Muscle layer of duodenum (tissue), 2 donors: ENCODE measurements at regions not wholly inside any gene's neighbourhood (a gene's known extent, or its start where the extent isn't known, plus 50 kb on each side); places are given as distances from the start of the nearest gene placed in this dataset.

ENCODE experiments used
- H3K27ac ChIP-seq: one replicate; pipeline ENCODE4 v1.7.0; 2013; ENCODE audit warnings: mild to moderate bottlenecking, low read length
- H3K27me3 ChIP-seq: one replicate; pipeline ENCODE4 v1.7.0; 2013; ENCODE audit warnings: low read depth, mild to moderate bottlenecking, control low read depth, low read length
- H3K36me3 ChIP-seq, 2 donors: one replicate each; pipeline ENCODE4 v1.7.0; 2013; ENCODE audit warnings: low read length in 2 of 2, control low read depth in 1 of 2, mild to moderate bottlenecking in 1 of 2; ENCODE audit not compliant: insufficient read depth in 2 of 2, control insufficient read depth in 1 of 2
- H3K4me1 ChIP-seq, 2 donors: one replicate each; pipeline ENCODE4 v1.7.0; 2013; ENCODE audit warnings: low read length in 2 of 2, mild to moderate bottlenecking in 2 of 2, control low read depth in 1 of 2, moderate library complexity in 1 of 2; ENCODE audit not compliant: insufficient read depth in 2 of 2, control insufficient read depth in 1 of 2
- H3K4me3 ChIP-seq, 2 donors: one replicate each; pipeline ENCODE4 v1.7.0; 2013; ENCODE audit warnings: low read length in 2 of 2, low read depth in 1 of 2, mild to moderate bottlenecking in 1 of 2
- H3K9me3 ChIP-seq, 2 donors: one replicate each; pipeline ENCODE4 v1.7.0; 2013; ENCODE audit warnings: low read length in 2 of 2, control low read depth in 1 of 2, mild to moderate bottlenecking in 1 of 2; ENCODE audit not compliant: control insufficient read depth in 1 of 2
- donor health status: healthy.

- no peak overlapping the region for H3K4me3 ChIP-seq
- H3K36me3 ChIP-seq: no peaks in the 10 kb centered on the region
- H3K4me1 ChIP-seq: no peaks in the 10 kb centered on the region
- no peaks in the 10 kb centered on the region for H3K9me3 ChIP-seq
- H3K27ac ChIP-seq: no peak overlapping the region
- H3K27me3 ChIP-seq: no peaks in the 10 kb centered on the region
Observed at GRCh38 chr2:164134336-164134735, 398.5 kb upstream of the FIGN start.

- no peaks in the 10 kb centered on the region for H3K4me1 ChIP-seq
- H3K27ac ChIP-seq: no peak overlapping the region
- H3K9me3 ChIP-seq: no peaks in the 10 kb centered on the region
- no peaks in the 10 kb centered on the region for H3K27me3 ChIP-seq
- H3K36me3 ChIP-seq: no peaks in the 10 kb centered on the region
- no peak overlapping the region for H3K4me3 ChIP-seq
Observed at GRCh38 chr2:164127971-164128527, 392.2 kb upstream of the FIGN start.

GRCh38 chr2:164126960-164127660, 391.3 kb upstream of the FIGN start:
- Histone ChIP-seq H3K9me3 (no peaks in the 10 kb centered on the region), H3K27me3 (no peaks in the 10 kb centered on the region), H3K36me3 (no peaks in the 10 kb centered on the region), H3K4me1 (no peaks in the 10 kb centered on the region), H3K27ac (no peak overlapping the region), H3K4me3 (no peak overlapping the region)

GRCh38 chr2:164115806-164116205, 380.0 kb upstream of the FIGN start:
- Histone ChIP-seq H3K9me3 (no peaks in the 10 kb centered on the region), H3K4me1 (no peaks in the 10 kb centered on the region), H3K27ac (no peak overlapping the region), H3K27me3 (no peaks in the 10 kb centered on the region), H3K4me3 (no peak overlapping the region), H3K36me3 (no peaks in the 10 kb centered on the region)

GRCh38 chr2:164114937-164115336, 379.1 kb upstream of the FIGN start:
- no peaks in the 10 kb centered on the region for H3K27me3 ChIP-seq

GRCh38 chr2:164112105-164112504, 376.3 kb upstream of the FIGN start:
- H3K9me3 ChIP-seq: no peaks in the 10 kb centered on the region

More at GRCh38 chr2:164114937-164115336, 379.1 kb upstream of the FIGN start:
- Histone ChIP-seq H3K36me3 (no peaks in the 10 kb centered on the region), H3K9me3 (no peaks in the 10 kb centered on the region), H3K4me3 (no peak overlapping the region), H3K4me1 (no peaks in the 10 kb centered on the region), H3K27ac (no peak overlapping the region)

GRCh38 chr2:164110515-164110914, 374.7 kb upstream of the FIGN start:
- H3K36me3 ChIP-seq: no peaks in the 10 kb centered on the region
- no peaks in the 10 kb centered on the region for H3K9me3 ChIP-seq
- H3K27me3 ChIP-seq: no peaks in the 10 kb centered on the region
- H3K4me1 ChIP-seq: no peaks in the 10 kb centered on the region
- H3K4me3 ChIP-seq: no peak overlapping the region
- no peak overlapping the region for H3K27ac ChIP-seq

More at GRCh38 chr2:164112105-164112504, 376.3 kb upstream of the FIGN start:
- Histone ChIP-seq H3K36me3 (no peaks in the 10 kb centered on the region), H3K4me1 (no peaks in the 10 kb centered on the region), H3K27ac (no peak overlapping the region), H3K27me3 (no peaks in the 10 kb centered on the region), H3K4me3 (no peak overlapping the region)

GRCh38 chr2:164109006-164109405, 373.2 kb upstream of the FIGN start:
- no peaks in the 10 kb centered on the region for H3K9me3 ChIP-seq
- no peak overlapping the region for H3K4me3 ChIP-seq
- H3K27ac ChIP-seq: no peak overlapping the region
- no peaks in the 10 kb centered on the region for H3K27me3 ChIP-seq
- no peaks in the 10 kb centered on the region for H3K36me3 ChIP-seq
- no peaks in the 10 kb centered on the region for H3K4me1 ChIP-seq

- H3K9me3 ChIP-seq: no peaks in the 10 kb centered on the region
- H3K4me1 ChIP-seq: no peaks in the 10 kb centered on the region
- H3K27ac ChIP-seq: no peak overlapping the region
- no peak overlapping the region for H3K4me3 ChIP-seq
- no peaks in the 10 kb centered on the region for H3K36me3 ChIP-seq
- H3K27me3 ChIP-seq: no peaks in the 10 kb centered on the region
Observed at GRCh38 chr2:164103271-164103670, 367.5 kb upstream of the FIGN start.

GRCh38 chr2:164102366-164102765, 366.6 kb upstream of the FIGN start:
- Histone ChIP-seq H3K27me3 (no peaks in the 10 kb centered on the region), H3K4me3 (no peak overlapping the region), H3K4me1 (no peaks in the 10 kb centered on the region), H3K36me3 (no peaks in the 10 kb centered on the region), H3K9me3 (no peaks in the 10 kb centered on the region), H3K27ac (no peak overlapping the region)

GRCh38 chr2:164091673-164092072, 355.9 kb upstream of the FIGN start:
- Histone ChIP-seq H3K4me1 (no peaks in the 10 kb centered on the region), H3K27ac (no peak overlapping the region), H3K4me3 (no peak overlapping the region), H3K9me3 (no peaks in the 10 kb centered on the region), H3K27me3 (no peaks in the 10 kb centered on the region), H3K36me3 (no peaks in the 10 kb centered on the region)

GRCh38 chr2:164090533-164090932, 354.7 kb upstream of the FIGN start:
- no peaks in the 10 kb centered on the region for H3K9me3 ChIP-seq
- H3K4me1 ChIP-seq: no peaks in the 10 kb centered on the region
- H3K27me3 ChIP-seq: no peaks in the 10 kb centered on the region
- H3K27ac ChIP-seq: no peak overlapping the region
- H3K4me3 ChIP-seq: no peak overlapping the region
- no peaks in the 10 kb centered on the region for H3K36me3 ChIP-seq
